Smooth muscle cell (in vitro differentiated cells): ENCODE measurements at regions not wholly inside any gene's neighbourhood (a gene's known extent, or its start where the extent isn't known, plus 50 kb on each side); places are given as distances from the start of the nearest gene placed in this dataset.

Experiments used
- DNase-seq: peaks from one replicate; lab custom pipeline; 2025; ENCODE audit not compliant: unreplicated experiment; lab: John Stamatoyannopoulos, UW
- H2AFZ ChIP-seq: fragments of 200-600 bp; sonication (generic); 2 replicates; pipeline ENCODE4 v1.6.0; 2016; ENCODE audit warnings: antibody characterized with exemption, low read depth, mild to moderate bottlenecking
- H3F3A ChIP-seq: fragments of 200-600 bp; sonication (generic); 2 replicates; pipeline ENCODE4 v1.6.0; 2017; ENCODE audit warnings: antibody characterized with exemption, low read depth
- H3K27ac ChIP-seq: fragments of 200-600 bp; sonication (generic); 2 replicates; pipeline ENCODE4 v1.5.1; 2016; ENCODE audit warnings: low read depth, mild to moderate bottlenecking
- H3K27me3 ChIP-seq: fragments of 200-600 bp; sonication (generic); 2 replicates; pipeline ENCODE4 v1.6.1; 2016; ENCODE audit warnings: low read depth, mild to moderate bottlenecking
- H3K36me3 ChIP-seq: fragments of 200-600 bp; sonication (generic); 2 replicates; pipeline ENCODE4 v1.5.1; 2016; ENCODE audit warnings: low read depth
- H3K4me1 ChIP-seq: fragments of 200-600 bp; sonication (generic); 2 replicates; pipeline ENCODE4 v1.5.1; 2016; ENCODE audit warnings: low read depth
- H3K4me2 ChIP-seq: fragments of 200-600 bp; sonication (generic); 2 replicates; pipeline ENCODE4 v1.6.0; 2016; ENCODE audit warnings: mild to moderate bottlenecking
- H3K4me3 ChIP-seq: fragments of 200-600 bp; sonication (generic); 2 replicates; pipeline ENCODE4 v1.5.1; 2016; ENCODE audit warnings: mild to moderate bottlenecking
- H3K79me2 ChIP-seq: fragments of 200-600 bp; sonication (generic); 2 replicates; pipeline ENCODE4 v1.6.0; 2016; ENCODE audit warnings: low read depth, mild to moderate bottlenecking
- H3K9ac ChIP-seq: fragments of 200-600 bp; sonication (generic); 2 replicates; pipeline ENCODE4 v1.6.0; 2016; ENCODE audit warnings: low read depth
- H3K9me3 ChIP-seq: fragments of 200-600 bp; sonication (generic); replicated peaks from 2 replicates; pipeline ENCODE4 v1.5.1; 2016; ENCODE audit warnings: low read depth
- H4K20me1 ChIP-seq: fragments of 200-600 bp; sonication (generic); 2 replicates; pipeline ENCODE4 v1.6.0; 2016; ENCODE audit warnings: low read depth
- CTCF ChIP-seq: fragments of 200-600 bp; sonication (generic); IDR thresholded peaks from 2 replicates; pipeline ENCODE4 v1.5.1; 2017; ENCODE audit warnings: borderline replicate concordance, mild to moderate bottlenecking, antibody characterized with exemption; ENCODE audit not compliant: insufficient read depth, poor library complexity, severe bottlenecking
- WGBS: methylation state at CpG from one replicate; pipeline ENCODE4 v1.1.7; 2016; ENCODE audit warnings: low lambda C conversion rate; 5-methylcytosine and 5-hydroxymethylcytosine counted together

GRCh38 chr12:107586256-107586970 is 99.2 kb upstream of the PWP1 start:
- no peak overlapping the region for H2AFZ ChIP-seq
- DNase-seq: no peak
- 90% methylated on average over 12 of the region's 12 CpGs for WGBS

GRCh38 chr12:107590413-107590812 is 95.2 kb upstream of the PWP1 start:
- Histone ChIP-seq H3K9me3 (no peaks in the 10 kb centered on the region), H3K27me3 (no peaks in the 10 kb centered on the region), H3K4me2 (no peak overlapping the region), H4K20me1 (no peaks in the 10 kb centered on the region), H3K79me2 (no peaks in the 10 kb centered on the region), H2AFZ (no peak overlapping the region), H3F3A (no peaks in the 10 kb centered on the region), H3K9ac (no peak overlapping the region), H3K4me3 (no peak overlapping the region), H3K4me1 (no peaks in the 10 kb centered on the region), H3K27ac (no peak overlapping the region), H3K36me3 (no peaks in the 10 kb centered on the region)
- DNase-seq: no peak
- WGBS: 89% methylated on average over 3 of the region's 3 CpGs
- TF ChIP-seq CTCF: no peak

More at GRCh38 chr12:107586256-107586970, 99.2 kb upstream of the PWP1 start:
- H3K36me3 ChIP-seq: no peaks in the 10 kb centered on the region
- H3K4me2 ChIP-seq: no peak overlapping the region
- no peaks in the 10 kb centered on the region for H3F3A ChIP-seq
- peaks cover 31% of the 10 kb centered on the region for H3K27me3 ChIP-seq
- H3K9ac ChIP-seq: no peak overlapping the region
- TF ChIP-seq CTCF: no peak
- H3K4me3 ChIP-seq: no peak overlapping the region
- no peaks in the 10 kb centered on the region for H3K79me2 ChIP-seq
- H3K27ac ChIP-seq: no peak overlapping the region
- no peaks in the 10 kb centered on the region for H3K9me3 ChIP-seq
- H4K20me1 ChIP-seq: no peaks in the 10 kb centered on the region
- H3K4me1 ChIP-seq: no peaks in the 10 kb centered on the region

DNA sequence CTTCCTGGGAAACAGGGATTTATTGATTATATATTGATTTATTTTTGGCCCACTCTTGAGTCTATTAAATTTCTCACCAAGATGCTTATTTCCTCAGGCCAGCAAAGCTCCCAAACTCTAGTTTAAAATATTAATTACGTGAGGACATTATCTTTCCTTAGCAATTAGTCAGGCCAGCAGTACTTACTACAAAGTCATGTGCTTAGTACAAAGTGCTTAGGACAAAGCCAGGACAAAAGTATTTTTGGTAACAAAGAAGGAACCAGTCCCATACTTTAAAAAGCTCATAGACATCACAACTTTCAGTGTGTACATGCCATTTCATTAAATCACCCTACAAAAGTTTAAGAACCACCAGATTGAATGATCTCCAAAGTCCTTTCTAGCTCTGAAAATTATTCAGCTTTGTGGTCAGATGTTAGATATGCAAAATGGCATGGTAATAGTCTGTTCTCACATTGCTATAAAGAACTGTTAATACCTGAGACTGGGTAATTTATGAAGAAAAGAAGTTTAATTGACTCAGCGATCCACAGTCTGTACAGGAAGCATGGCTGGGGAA is 94.7 kb upstream of the PWP1 start:
- no peak overlapping the region for H3K4me3 ChIP-seq
- H3K9me3 ChIP-seq: no peaks in the 10 kb centered on the region
- TF ChIP-seq CTCF: no peak
- no peaks in the 10 kb centered on the region for H3K36me3 ChIP-seq
- H3F3A ChIP-seq: no peaks in the 10 kb centered on the region
- H3K27ac ChIP-seq: no peak overlapping the region
- H3K27me3 ChIP-seq: no peaks in the 10 kb centered on the region
- H3K4me1 ChIP-seq: no peaks in the 10 kb centered on the region
- H4K20me1 ChIP-seq: no peaks in the 10 kb centered on the region
- WGBS: 93% methylated on average over 2 of the region's 2 CpGs
- no peak for DNase-seq
- H2AFZ ChIP-seq: no peak overlapping the region
- H3K79me2 ChIP-seq: no peaks in the 10 kb centered on the region
- H3K4me2 ChIP-seq: no peak overlapping the region
- no peak overlapping the region for H3K9ac ChIP-seq

DNA sequence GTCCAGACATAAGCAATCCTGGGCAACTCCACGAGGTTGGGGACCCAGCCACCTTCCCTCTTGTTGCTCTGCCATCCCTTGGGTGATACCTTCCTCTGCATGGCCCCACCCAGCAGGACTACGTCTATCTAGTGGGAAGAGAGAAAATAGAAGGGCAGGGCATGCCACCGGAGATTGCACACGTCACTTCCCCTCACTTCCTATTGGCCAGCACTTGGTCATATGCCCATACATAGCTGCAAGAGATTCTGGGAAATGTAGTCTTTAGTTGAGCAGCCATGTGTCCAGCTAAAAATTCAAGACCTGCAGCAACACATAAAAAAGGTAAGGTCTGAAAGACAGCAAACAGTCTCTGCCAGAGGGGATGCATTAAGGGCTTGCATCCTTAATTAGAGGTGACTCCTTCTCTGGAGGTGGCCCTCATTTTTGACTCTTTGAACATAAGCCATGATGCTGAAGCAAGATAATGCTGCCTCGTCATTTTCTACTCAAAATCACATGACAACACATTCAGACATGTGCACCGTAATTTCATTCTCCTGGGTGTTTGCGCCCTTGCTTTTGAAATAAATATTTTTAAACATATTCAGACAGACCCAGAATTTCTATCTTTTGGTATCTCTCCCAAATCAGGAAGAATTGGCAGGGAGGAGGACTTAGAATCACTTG is 91.8 kb upstream of the PWP1 start:
- Histone ChIP-seq H2AFZ (no peak overlapping the region), H3K27me3 (no peaks in the 10 kb centered on the region), H3K27ac (no peak overlapping the region), H3K79me2 (no peaks in the 10 kb centered on the region), H3K9me3 (no peaks in the 10 kb centered on the region), H3K4me1 (no peaks in the 10 kb centered on the region), H3F3A (no peaks in the 10 kb centered on the region), H3K4me2 (no peak overlapping the region), H3K9ac (no peak overlapping the region), H3K36me3 (no peaks in the 10 kb centered on the region), H4K20me1 (no peaks in the 10 kb centered on the region), H3K4me3 (no peak overlapping the region)
- TF ChIP-seq CTCF: no peak
- WGBS: 84% methylated on average over 7 of the region's 7 CpGs
- no peak for DNase-seq
